ENCODE measurements at regions not wholly inside any gene's neighbourhood (a gene's known extent, or its start where the extent isn't known, plus 50 kb on each side); places are given as distances from the start of the nearest gene placed in this dataset.

GRCh38 chr3:1752205-1752604 lies 346.5 kb upstream of the CNTN4 start:
- H3K27ac ChIP-seq (ENCODE audit: low read depth in 1 of 2, low read length in 2 of 2): no peak overlapping the region
- ATAC-seq (ENCODE audit: poor library complexity): no peak
- no peaks in the 10 kb centered on the region for H3K27me3 Mint-ChIP-seq
- no peak for DNase-seq
- no peaks in the 10 kb centered on the region for H3K36me3 Mint-ChIP-seq (ENCODE audit: low read depth)
- TF ChIP-seq CTCF (IDR thresholded peaks at IDR 0.05): no peak
- no peak overlapping the region for H3K4me3 Mint-ChIP-seq
- CTCF ChIA-PET: no interaction called here
- intact Hi-C loops (cut with DNase I, micrococcal nuclease): no loop called here
- H3K4me1 Mint-ChIP-seq (ENCODE audit: low read depth): no peaks in the 10 kb centered on the region
- no peaks in the 10 kb centered on the region for H3K36me3 ChIP-seq (ENCODE audit: insufficient read depth, low read length)
- no peak overlapping the region for H3K4me3 ChIP-seq (ENCODE audit: low read length)
- peaks cover 0 to 9% of the 10 kb centered on the region in 2 experiments for H3K9me3 ChIP-seq (ENCODE audit: control insufficient read depth in 1 of 2, insufficient read depth in 1 of 2, low read length in 2 of 2)
- POLR2A ChIA-PET: no interaction called here
- H3K4me1 ChIP-seq (ENCODE audit: insufficient read depth, low read length): no peaks in the 10 kb centered on the region
- H3K9me3 Mint-ChIP-seq: peaks cover 7% of the 10 kb centered on the region
- H3K27ac Mint-ChIP-seq: no peak overlapping the region
- H3K27me3 ChIP-seq (ENCODE audit: control insufficient read depth in 1 of 2, insufficient read depth in 2 of 2, low read length in 2 of 2): no peaks in the 10 kb centered on the region

GRCh38 chr3:1766384-1766783 lies 332.3 kb upstream of the CNTN4 start:
- Mint-ChIP-seq H3K9me3 (peaks cover 10% of the 10 kb centered on the region), H3K4me1 (ENCODE audit: low read depth) (no peaks in the 10 kb centered on the region), H3K27ac (no peak overlapping the region), H3K27me3 (no peaks in the 10 kb centered on the region), H3K36me3 (ENCODE audit: low read depth) (no peaks in the 10 kb centered on the region), H3K4me3 (no peak overlapping the region)
- H3K27ac ChIP-seq (ENCODE audit: low read depth in 1 of 2, low read length in 2 of 2): no peak overlapping the region
- no peaks in the 10 kb centered on the region for H3K9me3 ChIP-seq (ENCODE audit: control insufficient read depth in 1 of 2, insufficient read depth in 1 of 2, low read length in 2 of 2)
- H3K4me1 ChIP-seq (ENCODE audit: insufficient read depth, low read length): no peaks in the 10 kb centered on the region
- H3K4me3 ChIP-seq (ENCODE audit: low read length): no peak overlapping the region
- no peaks in the 10 kb centered on the region for H3K27me3 ChIP-seq (ENCODE audit: control insufficient read depth in 1 of 2, insufficient read depth in 2 of 2, low read length in 2 of 2)
- intact Hi-C loops (cut with DNase I, micrococcal nuclease): no loop called here
- CTCF ChIA-PET: no interaction called here
- DNase-seq (no peak), ATAC-seq (ENCODE audit: poor library complexity) (no peak)
- H3K36me3 ChIP-seq (ENCODE audit: insufficient read depth, low read length): no peaks in the 10 kb centered on the region
- TF ChIP-seq CTCF (IDR thresholded peaks at IDR 0.05): no peak
- POLR2A ChIA-PET: no interaction called here

GRCh38 chr3:1773679-1774078 lies 325.0 kb upstream of the CNTN4 start:
- Histone ChIP-seq H3K36me3 (ENCODE audit: insufficient read depth, low read length) (no peaks in the 10 kb centered on the region), H3K27me3 (ENCODE audit: control insufficient read depth in 1 of 2, insufficient read depth in 2 of 2, low read length in 2 of 2) (no peaks in the 10 kb centered on the region), H3K9me3 (ENCODE audit: control insufficient read depth in 1 of 2, insufficient read depth in 1 of 2, low read length in 2 of 2) (no peaks in the 10 kb centered on the region), H3K4me3 (ENCODE audit: low read length) (no peak overlapping the region), H3K4me1 (ENCODE audit: insufficient read depth, low read length) (no peaks in the 10 kb centered on the region), H3K27ac (ENCODE audit: low read depth in 1 of 2, low read length in 2 of 2) (no peak overlapping the region)
- ChIA-PET POLR2A (no interaction called here), CTCF (no interaction called here)
- intact Hi-C loops (cut with DNase I, micrococcal nuclease): no loop called here
- no peak overlapping the region for H3K4me3 Mint-ChIP-seq
- H3K27me3 Mint-ChIP-seq: no peaks in the 10 kb centered on the region
- no peaks in the 10 kb centered on the region for H3K36me3 Mint-ChIP-seq (ENCODE audit: low read depth)
- DNase-seq: no peak
- H3K4me1 Mint-ChIP-seq (ENCODE audit: low read depth): no peaks in the 10 kb centered on the region
- H3K9me3 Mint-ChIP-seq: peaks cover 11% of the 10 kb centered on the region
- no peak overlapping the region for H3K27ac Mint-ChIP-seq
- TF ChIP-seq CTCF (IDR thresholded peaks at IDR 0.05): no peak
- no peak for ATAC-seq (ENCODE audit: poor library complexity)

Measured in CD4-positive, alpha-beta T cell (primary cell).